A549 (cell line): ENCODE measurements at regions not wholly inside any gene's neighbourhood (a gene's known extent, or its start where the extent isn't known, plus 50 kb on each side); places are given as distances from the start of the nearest gene placed in this dataset.

Experiments
- CHD2 ChIP-seq: fragments of 150-350 bp; IDR thresholded peaks from 2 replicates; pipeline ENCODE4 v1.6.1; 2014; ENCODE audit warnings: low read length; ENCODE audit not compliant: partially characterized antibody
- CTCF ChIP-seq: fragments of >200 bp; sonication (Bioruptor Twin); formaldehyde crosslinking; IDR thresholded peaks from 3 replicates; pipeline ENCODE4 v1.5.1; 2016
- E2F6 ChIP-seq: IDR thresholded peaks from 2 replicates; pipeline ENCODE4 v1.6.1; 2012; ENCODE audit warnings: low read depth, borderline replicate concordance
- HEYL ChIP-seq: fragments of 250-450 bp; sonication (Bioruptor Pico); IDR thresholded peaks from 2 replicates; pipeline ENCODE4 v1.8.0; 2021; ENCODE audit warnings: mild to moderate bottlenecking, moderate library complexity
- JUNB ChIP-seq: fragments of >200 bp; sonication (Bioruptor Twin); formaldehyde crosslinking; IDR thresholded peaks from 2 replicates; pipeline ENCODE4 v1.6.1; 2016
- KDM1A ChIP-seq: fragments of 200-600 bp; sonication (generic); IDR thresholded peaks from 2 replicates; pipeline ENCODE4 v1.6.1; 2016; ENCODE audit warnings: low read depth, mild to moderate bottlenecking
- NR3C1 ChIP-seq: fragments of >200 bp; sonication (Bioruptor Twin); formaldehyde crosslinking; IDR thresholded peaks from 3 replicates; pipeline ENCODE4 v1.6.1; 2017
- POLR2A ChIP-seq: IDR thresholded peaks from 2 replicates; pipeline ENCODE4 v1.6.1; 2012; ENCODE audit warnings: mild to moderate bottlenecking, low read length
- SMC3 ChIP-seq: fragments of >200 bp; sonication (Bioruptor Twin); formaldehyde crosslinking; IDR thresholded peaks from 3 replicates; pipeline ENCODE4 v1.6.1; 2018; ENCODE audit warnings: inconsistent platforms
- USF2 ChIP-seq: fragments of 450-650 bp; IDR thresholded peaks from 2 replicates; pipeline ENCODE4 v1.6.1; 2014; ENCODE audit warnings: antibody characterized with exemption
- TF ChIP-seq, protein P1 (sequence below): IDR thresholded peaks from 2 replicates; pipeline ENCODE4 v1.6.1; 2012
- TF ChIP-seq, protein P2 (sequence below): fragments of 200-600 bp; sonication (generic); IDR thresholded peaks from 2 replicates; pipeline ENCODE4 v1.6.1; 2016; ENCODE audit warnings: antibody characterized with exemption, mild to moderate bottlenecking, moderate library complexity
- TF ChIP-seq, protein P3 (sequence below): fragments of 250-450 bp; sonication (Bioruptor Pico); IDR thresholded peaks from 2 replicates; pipeline ENCODE4 v1.5.0; 2021; ENCODE audit warnings: mild to moderate bottlenecking, moderate library complexity, borderline replicate concordance

DNA sequence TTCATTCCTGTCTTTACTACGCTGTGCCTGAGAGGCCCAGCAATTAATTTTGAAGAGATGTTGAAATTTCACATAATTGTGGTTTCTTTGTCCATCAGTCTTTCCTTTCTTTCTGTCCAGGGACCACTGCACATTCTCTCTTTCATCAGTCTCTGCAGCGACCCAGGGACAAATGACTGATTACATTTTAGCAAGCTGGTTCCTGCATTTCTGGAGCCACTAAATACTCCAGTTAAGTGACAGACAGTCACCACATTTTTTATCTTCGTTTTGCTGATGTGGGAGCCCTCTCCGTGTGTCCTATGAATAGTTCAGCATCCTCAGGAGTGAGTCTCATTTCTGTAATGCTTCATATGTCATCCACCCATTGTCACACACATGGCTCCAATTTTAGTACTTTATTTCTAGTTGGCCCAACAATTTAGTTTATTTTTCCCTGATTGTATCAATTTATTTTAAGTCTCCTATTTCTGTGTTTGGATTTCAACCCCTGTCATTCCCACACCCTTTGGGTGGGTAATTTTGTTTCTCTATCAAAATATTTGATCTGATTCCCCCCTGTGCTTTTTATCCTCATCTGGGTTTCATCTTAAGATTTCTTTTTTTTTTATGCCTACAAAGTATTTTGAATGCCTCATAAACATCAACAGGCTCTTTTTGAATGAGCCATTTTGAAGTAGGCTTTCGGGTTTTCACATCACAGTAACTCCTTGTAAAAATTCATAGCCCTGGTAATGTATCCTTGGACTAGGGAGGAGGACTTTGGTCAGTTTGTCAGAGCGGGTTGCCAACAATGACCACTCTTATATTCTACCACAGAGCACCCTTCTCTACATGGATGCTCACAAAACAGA, 1196.5 kb downstream of the GALC start:
- TF ChIP-seq CHD2 = no peak
- TF ChIP-seq JUNB = no peak
- no peak for TF ChIP-seq NR3C1
- TF ChIP-seq USF2 = no peak
- no peak for TF ChIP-seq E2F6
- TF ChIP-seq CTCF = no peak
- TF ChIP-seq, protein P1, sequence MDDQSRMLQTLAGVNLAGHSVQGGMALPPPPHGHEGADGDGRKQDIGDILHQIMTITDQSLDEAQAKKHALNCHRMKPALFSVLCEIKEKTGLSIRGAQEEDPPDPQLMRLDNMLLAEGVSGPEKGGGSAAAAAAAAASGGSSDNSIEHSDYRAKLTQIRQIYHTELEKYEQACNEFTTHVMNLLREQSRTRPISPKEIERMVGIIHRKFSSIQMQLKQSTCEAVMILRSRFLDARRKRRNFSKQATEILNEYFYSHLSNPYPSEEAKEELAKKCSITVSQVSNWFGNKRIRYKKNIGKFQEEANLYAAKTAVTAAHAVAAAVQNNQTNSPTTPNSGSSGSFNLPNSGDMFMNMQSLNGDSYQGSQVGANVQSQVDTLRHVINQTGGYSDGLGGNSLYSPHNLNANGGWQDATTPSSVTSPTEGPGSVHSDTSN = no peak
- no peak for TF ChIP-seq POLR2A
- TF ChIP-seq HEYL (CRISPR knock-in tag) = no peak
- no peak for TF ChIP-seq SMC3
- TF ChIP-seq, protein P2, sequence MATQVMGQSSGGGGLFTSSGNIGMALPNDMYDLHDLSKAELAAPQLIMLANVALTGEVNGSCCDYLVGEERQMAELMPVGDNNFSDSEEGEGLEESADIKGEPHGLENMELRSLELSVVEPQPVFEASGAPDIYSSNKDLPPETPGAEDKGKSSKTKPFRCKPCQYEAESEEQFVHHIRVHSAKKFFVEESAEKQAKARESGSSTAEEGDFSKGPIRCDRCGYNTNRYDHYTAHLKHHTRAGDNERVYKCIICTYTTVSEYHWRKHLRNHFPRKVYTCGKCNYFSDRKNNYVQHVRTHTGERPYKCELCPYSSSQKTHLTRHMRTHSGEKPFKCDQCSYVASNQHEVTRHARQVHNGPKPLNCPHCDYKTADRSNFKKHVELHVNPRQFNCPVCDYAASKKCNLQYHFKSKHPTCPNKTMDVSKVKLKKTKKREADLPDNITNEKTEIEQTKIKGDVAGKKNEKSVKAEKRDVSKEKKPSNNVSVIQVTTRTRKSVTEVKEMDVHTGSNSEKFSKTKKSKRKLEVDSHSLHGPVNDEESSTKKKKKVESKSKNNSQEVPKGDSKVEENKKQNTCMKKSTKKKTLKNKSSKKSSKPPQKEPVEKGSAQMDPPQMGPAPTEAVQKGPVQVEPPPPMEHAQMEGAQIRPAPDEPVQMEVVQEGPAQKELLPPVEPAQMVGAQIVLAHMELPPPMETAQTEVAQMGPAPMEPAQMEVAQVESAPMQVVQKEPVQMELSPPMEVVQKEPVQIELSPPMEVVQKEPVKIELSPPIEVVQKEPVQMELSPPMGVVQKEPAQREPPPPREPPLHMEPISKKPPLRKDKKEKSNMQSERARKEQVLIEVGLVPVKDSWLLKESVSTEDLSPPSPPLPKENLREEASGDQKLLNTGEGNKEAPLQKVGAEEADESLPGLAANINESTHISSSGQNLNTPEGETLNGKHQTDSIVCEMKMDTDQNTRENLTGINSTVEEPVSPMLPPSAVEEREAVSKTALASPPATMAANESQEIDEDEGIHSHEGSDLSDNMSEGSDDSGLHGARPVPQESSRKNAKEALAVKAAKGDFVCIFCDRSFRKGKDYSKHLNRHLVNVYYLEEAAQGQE = no peak
- no peak for TF ChIP-seq KDM1A
- TF ChIP-seq, protein P3, sequence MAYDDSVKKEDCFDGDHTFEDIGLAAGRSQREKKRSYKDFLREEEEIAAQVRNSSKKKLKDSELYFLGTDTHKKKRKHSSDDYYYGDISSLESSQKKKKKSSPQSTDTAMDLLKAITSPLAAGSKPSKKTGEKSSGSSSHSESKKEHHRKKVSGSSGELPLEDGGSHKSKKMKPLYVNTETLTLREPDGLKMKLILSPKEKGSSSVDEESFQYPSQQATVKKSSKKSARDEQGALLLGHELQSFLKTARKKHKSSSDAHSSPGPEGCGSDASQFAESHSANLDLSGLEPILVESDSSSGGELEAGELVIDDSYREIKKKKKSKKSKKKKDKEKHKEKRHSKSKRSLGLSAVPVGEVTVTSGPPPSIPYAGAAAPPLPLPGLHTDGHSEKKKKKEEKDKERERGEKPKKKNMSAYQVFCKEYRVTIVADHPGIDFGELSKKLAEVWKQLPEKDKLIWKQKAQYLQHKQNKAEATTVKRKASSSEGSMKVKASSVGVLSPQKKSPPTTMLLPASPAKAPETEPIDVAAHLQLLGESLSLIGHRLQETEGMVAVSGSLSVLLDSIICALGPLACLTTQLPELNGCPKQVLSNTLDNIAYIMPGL (CRISPR knock-in tag) = no peak
